ENCODE measurements at regions not wholly inside any gene's neighbourhood (a gene's known extent, or its start where the extent isn't known, plus 50 kb on each side); places are given as distances from the start of the nearest gene placed in this dataset.
"Not testable (repeated sequence)": the region's sequence is repeated elsewhere in the genome, so short reads cannot be mapped to it uniquely, and the experiment has no call there.

GRCh38 chr10:5284311-5285057 lies 80.3 kb upstream of the UCN3 start:
- POLR2A ChIA-PET, result interaction anchor here (1.0 to 1.1 kb wide), 3 partner anchors 11 to 189 kb away, joined by 3 read pairs; no protein-coding TSS in a partner anchor
- no peaks in the 10 kb centered on the region for H3K9me3 Mint-ChIP-seq (ENCODE audit: unreplicated experiment)
- H3K4me1 Mint-ChIP-seq (ENCODE audit: insufficient read depth, unreplicated experiment), result peaks cover 20% of the 10 kb centered on the region
- no peaks in the 10 kb centered on the region for H3K36me3 Mint-ChIP-seq (ENCODE audit: insufficient read depth, unreplicated experiment)
- no peaks in the 10 kb centered on the region for H3K27me3 Mint-ChIP-seq (ENCODE audit: insufficient read depth, unreplicated experiment)
- no TSS peak for BruUV-seq (replicated peaks)
- H3K4me3 Mint-ChIP-seq (ENCODE audit: unreplicated experiment), result no peak overlapping the region
- TF ChIP-seq, protein P1, sequence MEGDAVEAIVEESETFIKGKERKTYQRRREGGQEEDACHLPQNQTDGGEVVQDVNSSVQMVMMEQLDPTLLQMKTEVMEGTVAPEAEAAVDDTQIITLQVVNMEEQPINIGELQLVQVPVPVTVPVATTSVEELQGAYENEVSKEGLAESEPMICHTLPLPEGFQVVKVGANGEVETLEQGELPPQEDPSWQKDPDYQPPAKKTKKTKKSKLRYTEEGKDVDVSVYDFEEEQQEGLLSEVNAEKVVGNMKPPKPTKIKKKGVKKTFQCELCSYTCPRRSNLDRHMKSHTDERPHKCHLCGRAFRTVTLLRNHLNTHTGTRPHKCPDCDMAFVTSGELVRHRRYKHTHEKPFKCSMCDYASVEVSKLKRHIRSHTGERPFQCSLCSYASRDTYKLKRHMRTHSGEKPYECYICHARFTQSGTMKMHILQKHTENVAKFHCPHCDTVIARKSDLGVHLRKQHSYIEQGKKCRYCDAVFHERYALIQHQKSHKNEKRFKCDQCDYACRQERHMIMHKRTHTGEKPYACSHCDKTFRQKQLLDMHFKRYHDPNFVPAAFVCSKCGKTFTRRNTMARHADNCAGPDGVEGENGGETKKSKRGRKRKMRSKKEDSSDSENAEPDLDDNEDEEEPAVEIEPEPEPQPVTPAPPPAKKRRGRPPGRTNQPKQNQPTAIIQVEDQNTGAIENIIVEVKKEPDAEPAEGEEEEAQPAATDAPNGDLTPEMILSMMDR (IDR thresholded peaks at IDR 0.05; ENCODE audit: unreplicated experiment), result no peak
- DNase-seq (ENCODE audit: unreplicated experiment), result peak; percentile 78
- intact Hi-C loops (cut with micrococcal nuclease), result loop anchor here (5.0 kb wide), 1 partner anchor 148 kb away; no protein-coding TSS in a partner anchor
- H3K27ac Mint-ChIP-seq (ENCODE audit: low read depth, unreplicated experiment), result peak overlapping the region; percentile 75
- CTCF ChIA-PET, result interaction anchor here (0.5 to 4.5 kb wide), 18 partner anchors 12 to 471 kb away, joined by 3 to 53 read pairs (median 4); no protein-coding TSS in a partner anchor

DNA sequence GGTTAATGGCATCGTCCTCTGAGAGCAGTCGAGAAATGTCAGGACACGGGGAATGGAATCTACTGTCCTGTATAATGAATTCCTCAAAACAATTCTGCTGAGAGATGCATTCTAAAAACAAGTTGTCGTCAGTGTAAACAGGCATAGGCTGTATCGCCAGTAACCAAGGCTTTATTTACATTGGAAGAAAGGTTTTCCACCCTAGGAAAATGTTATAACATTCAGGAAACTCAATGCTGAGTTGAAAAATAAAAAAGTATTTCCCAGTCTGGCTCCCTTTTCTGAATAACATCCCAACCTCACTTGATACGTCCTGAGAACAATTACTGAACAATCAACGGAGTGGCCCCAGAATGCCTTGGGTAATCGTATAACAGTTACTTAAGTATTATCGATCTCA lies 79.6 kb upstream of the UCN3 start:
- Mint-ChIP-seq H3K27ac (ENCODE audit: low read depth, unreplicated experiment) (peak overlapping the region; percentile 75), H3K9me3 (ENCODE audit: unreplicated experiment) (no peaks in the 10 kb centered on the region), H3K4me1 (ENCODE audit: insufficient read depth, unreplicated experiment) (peaks cover 21% of the 10 kb centered on the region), H3K4me3 (ENCODE audit: unreplicated experiment) (no peak overlapping the region), H3K27me3 (ENCODE audit: insufficient read depth, unreplicated experiment) (no peaks in the 10 kb centered on the region), H3K36me3 (ENCODE audit: insufficient read depth, unreplicated experiment) (no peaks in the 10 kb centered on the region)
- ChIA-PET CTCF (interaction anchor here (0.6 to 4.5 kb wide), 5 partner anchors 47 to 472 kb away, joined by 3 to 53 read pairs (median 4); no protein-coding TSS in a partner anchor), POLR2A (interaction anchor here (1.0 kb wide), 1 partner anchor 150 kb away, joined by 3 read pairs; no protein-coding TSS in a partner anchor)
- intact Hi-C loops (cut with micrococcal nuclease), result no loop called here
- TF ChIP-seq, protein P1 (IDR thresholded peaks at IDR 0.05; ENCODE audit: unreplicated experiment), result no peak
- DNase-seq (ENCODE audit: unreplicated experiment), result no peak
- BruUV-seq (replicated peaks), result no TSS peak

DNA sequence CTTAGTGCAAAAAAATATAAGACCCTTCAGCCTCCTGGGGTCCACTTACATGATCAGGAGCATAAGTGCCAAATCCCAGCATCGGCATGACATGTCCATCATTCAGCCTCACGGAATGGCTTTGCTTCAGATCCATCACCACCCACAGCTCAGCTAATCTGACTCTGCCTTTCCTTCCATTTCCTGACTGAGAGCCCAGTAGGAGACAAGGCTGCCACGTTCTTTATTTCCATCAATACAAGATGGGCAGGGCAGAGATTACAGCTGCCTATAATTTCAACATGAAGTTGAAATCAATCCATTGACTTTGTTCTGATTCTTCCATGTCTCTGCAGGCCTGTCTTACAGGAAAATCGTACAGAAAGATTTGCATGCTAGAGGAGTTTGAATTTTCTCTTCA lies 76.4 kb upstream of the UCN3 start:
- ChIA-PET CTCF (no interaction called here), POLR2A (interaction anchor here (1.2 kb wide), 1 partner anchor 199 kb away, joined by 3 read pairs; no protein-coding TSS in a partner anchor)
- Mint-ChIP-seq H3K27me3 (ENCODE audit: insufficient read depth, unreplicated experiment) (no peaks in the 10 kb centered on the region), H3K4me1 (ENCODE audit: insufficient read depth, unreplicated experiment) (peaks cover 43% of the 10 kb centered on the region), H3K9me3 (ENCODE audit: unreplicated experiment) (no peaks in the 10 kb centered on the region), H3K27ac (ENCODE audit: low read depth, unreplicated experiment) (no peak overlapping the region), H3K4me3 (ENCODE audit: unreplicated experiment) (no peak overlapping the region), H3K36me3 (ENCODE audit: insufficient read depth, unreplicated experiment) (peaks cover 10% of the 10 kb centered on the region)
- DNase-seq (ENCODE audit: unreplicated experiment), result no peak
- no TSS peak for BruUV-seq (replicated peaks)
- TF ChIP-seq, protein P1 (IDR thresholded peaks at IDR 0.05; ENCODE audit: unreplicated experiment), result no peak
- intact Hi-C loops (cut with micrococcal nuclease), result no loop called here

DNA sequence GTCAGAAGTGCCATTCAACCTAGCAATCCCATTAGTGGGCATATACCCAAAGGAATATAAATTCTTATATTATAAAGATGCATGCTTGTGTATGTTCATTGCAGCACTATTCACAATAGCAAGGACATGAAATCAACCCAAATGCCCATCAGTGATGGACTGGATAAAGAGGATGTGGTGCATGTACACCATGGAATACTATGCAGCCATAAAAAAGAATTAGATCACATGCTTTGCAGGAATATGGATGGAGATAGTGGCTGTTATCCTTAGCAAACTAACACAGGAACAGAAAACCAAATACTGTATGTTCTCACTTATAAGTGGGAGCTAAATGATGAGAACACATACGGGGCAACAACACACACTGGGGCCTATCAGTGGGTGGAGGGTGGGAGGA lies 75.5 kb upstream of the UCN3 start:
- POLR2A ChIA-PET; BruUV-seq (replicated peaks); H3K9me3 Mint-ChIP-seq (ENCODE audit: unreplicated experiment); DNase-seq (ENCODE audit: unreplicated experiment); H3K27me3 Mint-ChIP-seq (ENCODE audit: insufficient read depth, unreplicated experiment); H3K4me3 Mint-ChIP-seq (ENCODE audit: unreplicated experiment); intact Hi-C loops (cut with micrococcal nuclease); H3K27ac Mint-ChIP-seq (ENCODE audit: low read depth, unreplicated experiment): not testable (repeated sequence)
- CTCF ChIA-PET, result interaction anchor here (0.7 to 1.9 kb wide), 2 partner anchors 109 to 439 kb away, joined by 3 to 12 read pairs; no protein-coding TSS in a partner anchor
- Mint-ChIP-seq H3K36me3 (ENCODE audit: insufficient read depth, unreplicated experiment) (peaks cover 10% of the 10 kb centered on the region), H3K4me1 (ENCODE audit: insufficient read depth, unreplicated experiment) (peaks cover 44% of the 10 kb centered on the region)

Data from MCF 10A (cell line).